Endothelial cell (in vitro differentiated cells): ENCODE measurements at regions not wholly inside any gene's neighbourhood (a gene's known extent, or its start where the extent isn't known, plus 50 kb on each side); places are given as distances from the start of the nearest gene placed in this dataset.
A peak's percentile ranks its signal among the peaks of the same experiment; 100 is the strongest.

Source experiments
- DNase-seq: peaks from one replicate; pipeline ENCODE4 v3.0.0; 2021; ENCODE audit warnings: low spot score
- H3K27ac Mint-ChIP-seq: one replicate; pipeline ENCODE4 v1.8.0; 2021; ENCODE audit warnings: mixed read lengths, inconsistent platforms; ENCODE audit not compliant: unreplicated experiment
- H3K27me3 Mint-ChIP-seq: one replicate; pipeline ENCODE4 v1.8.0; 2021; ENCODE audit warnings: mild to moderate bottlenecking, moderate library complexity, mixed read lengths, inconsistent platforms; ENCODE audit not compliant: unreplicated experiment
- H3K36me3 Mint-ChIP-seq: one replicate; pipeline ENCODE4 v1.8.0; 2021; ENCODE audit warnings: mild to moderate bottlenecking, low read depth, mixed read lengths, inconsistent platforms; ENCODE audit not compliant: unreplicated experiment
- H3K4me1 Mint-ChIP-seq: one replicate; pipeline ENCODE4 v1.8.0; 2021; ENCODE audit warnings: mild to moderate bottlenecking, mixed read lengths, inconsistent platforms; ENCODE audit not compliant: unreplicated experiment
- H3K4me3 Mint-ChIP-seq: one replicate; pipeline ENCODE4 v1.8.0; 2021; ENCODE audit warnings: mild to moderate bottlenecking, mixed read lengths, inconsistent platforms; ENCODE audit not compliant: unreplicated experiment
- H3K9me3 Mint-ChIP-seq: one replicate; pipeline ENCODE4 v1.8.0; 2021; ENCODE audit warnings: mixed read lengths, inconsistent platforms; ENCODE audit not compliant: unreplicated experiment
- CTCF ChIP-seq: fragments of 200-600 bp; sonication (generic); IDR thresholded peaks from one replicate; pipeline ENCODE4 v1.5.0; 2021; ENCODE audit warnings: antibody characterized with exemption; ENCODE audit not compliant: unreplicated experiment

- DNase-seq, result no peak
- H3K27ac Mint-ChIP-seq, result peak overlapping the region; percentile 30
- no peak overlapping the region for H3K4me3 Mint-ChIP-seq
- H3K36me3 Mint-ChIP-seq, result no peaks in the 10 kb centered on the region
- H3K4me1 Mint-ChIP-seq, result peaks cover 8% of the 10 kb centered on the region
- TF ChIP-seq CTCF, result no peak
- no peaks in the 10 kb centered on the region for H3K9me3 Mint-ChIP-seq
- H3K27me3 Mint-ChIP-seq, result peaks cover 4% of the 10 kb centered on the region
These were observed 882.6 kb downstream of the TRIML1 start for GRCh38 chr4:189021831-189022230.

GRCh38 chr4:189022440-189023035 lies 883.3 kb downstream of the TRIML1 start:
- Mint-ChIP-seq H3K36me3 (no peaks in the 10 kb centered on the region), H3K9me3 (no peaks in the 10 kb centered on the region), H3K27me3 (peaks cover 4% of the 10 kb centered on the region), H3K4me1 (peaks cover 8% of the 10 kb centered on the region), H3K4me3 (no peak overlapping the region), H3K27ac (no peak overlapping the region)
- no peak for TF ChIP-seq CTCF
- DNase-seq, result no peak

- no peak for TF ChIP-seq CTCF
These were observed 890.8 kb downstream of the TRIML1 start for GRCh38 chr4:189029976-189030504.

GRCh38 chr4:189032606-189033338 lies 893.5 kb downstream of the TRIML1 start:
- H3K4me1 Mint-ChIP-seq, result no peaks in the 10 kb centered on the region

More at GRCh38 chr4:189029976-189030504, 890.8 kb downstream of the TRIML1 start:
- Mint-ChIP-seq H3K27ac (no peak overlapping the region), H3K9me3 (no peaks in the 10 kb centered on the region), H3K27me3 (no peaks in the 10 kb centered on the region), H3K36me3 (no peaks in the 10 kb centered on the region), H3K4me1 (no peaks in the 10 kb centered on the region), H3K4me3 (no peak overlapping the region)
- no peak for DNase-seq

More at GRCh38 chr4:189032606-189033338, 893.5 kb downstream of the TRIML1 start:
- H3K36me3 Mint-ChIP-seq, result no peaks in the 10 kb centered on the region
- no peaks in the 10 kb centered on the region for H3K27me3 Mint-ChIP-seq
- no peaks in the 10 kb centered on the region for H3K9me3 Mint-ChIP-seq
- DNase-seq, result no peak
- H3K27ac Mint-ChIP-seq, result no peak overlapping the region
- no peak for TF ChIP-seq CTCF
- no peak overlapping the region for H3K4me3 Mint-ChIP-seq
